ENCODE measurements at regions not wholly inside any gene's neighbourhood (a gene's known extent, or its start where the extent isn't known, plus 50 kb on each side); places are given as distances from the start of the nearest gene placed in this dataset.

- DNase-seq (ENCODE audit: low read depth) = no peak
These were observed 61.6 kb upstream of the HS6ST1 start for GRCh38 chr2:128380061-128380889.

- no peak for DNase-seq (ENCODE audit: low read depth)
These were observed 62.6 kb upstream of the HS6ST1 start for GRCh38 chr2:128380961-128381938.

GRCh38 chr2:128384446-128384845, 65.8 kb upstream of the HS6ST1 start:
- no peak for DNase-seq (ENCODE audit: low read depth)

GRCh38 chr2:128384956-128385355, 66.3 kb upstream of the HS6ST1 start:
- DNase-seq (ENCODE audit: low read depth) = no peak

- no peak for DNase-seq (ENCODE audit: low read depth)
These were observed 66.7 kb upstream of the HS6ST1 start for GRCh38 chr2:128385365-128385764.

- no peak for DNase-seq (ENCODE audit: low read depth)
These were observed 67.4 kb upstream of the HS6ST1 start for GRCh38 chr2:128386066-128386465.

GRCh38 chr2:128388499-128388941, 69.9 kb upstream of the HS6ST1 start:
- no peak for DNase-seq (ENCODE audit: low read depth)

GRCh38 chr2:128389388-128390086, 70.9 kb upstream of the HS6ST1 start:
- DNase-seq (ENCODE audit: low read depth) = no peak

- no peak for DNase-seq (ENCODE audit: low read depth)
These were observed 71.8 kb upstream of the HS6ST1 start for GRCh38 chr2:128390256-128390990.

- no peak for DNase-seq (ENCODE audit: low read depth)
These were observed 72.4 kb upstream of the HS6ST1 start for GRCh38 chr2:128390991-128391630.

GRCh38 chr2:128391679-128392078, 73.0 kb upstream of the HS6ST1 start:
- DNase-seq (ENCODE audit: low read depth) = no peak

GRCh38 chr2:128392207-128392606, 73.5 kb upstream of the HS6ST1 start:
- DNase-seq (ENCODE audit: low read depth) = no peak

- no peak for DNase-seq (ENCODE audit: low read depth)
These were observed 75.5 kb upstream of the HS6ST1 start for GRCh38 chr2:128394007-128394730.

GRCh38 chr2:128395196-128395595, 76.5 kb upstream of the HS6ST1 start:
- no peak for DNase-seq (ENCODE audit: low read depth)

- no peak for DNase-seq (ENCODE audit: low read depth)
These were observed 77.2 kb upstream of the HS6ST1 start for GRCh38 chr2:128395640-128396499.

- no peak for DNase-seq (ENCODE audit: low read depth)
These were observed 77.8 kb upstream of the HS6ST1 start for GRCh38 chr2:128396500-128396891.

- DNase-seq (ENCODE audit: low read depth) = no peak
These were observed 78.3 kb upstream of the HS6ST1 start for GRCh38 chr2:128396946-128397345.

GRCh38 chr2:128399256-128399655, 80.6 kb upstream of the HS6ST1 start:
- no peak for DNase-seq (ENCODE audit: low read depth)

GRCh38 chr2:128399690-128400291, 81.1 kb upstream of the HS6ST1 start:
- DNase-seq (ENCODE audit: low read depth) = no peak
